GM21423 (cell line): ENCODE measurements at regions not wholly inside any gene's neighbourhood (a gene's known extent, or its start where the extent isn't known, plus 50 kb on each side); places are given as distances from the start of the nearest gene placed in this dataset.

Source experiments
- ATAC-seq: cut with Tn5 transposase; IDR thresholded peaks from one replicate; pipeline ENCODE4 v1.9.1; 2021; ENCODE audit warnings: mild to moderate bottlenecking, moderate library complexity; ENCODE audit not compliant: unreplicated experiment

DNA sequence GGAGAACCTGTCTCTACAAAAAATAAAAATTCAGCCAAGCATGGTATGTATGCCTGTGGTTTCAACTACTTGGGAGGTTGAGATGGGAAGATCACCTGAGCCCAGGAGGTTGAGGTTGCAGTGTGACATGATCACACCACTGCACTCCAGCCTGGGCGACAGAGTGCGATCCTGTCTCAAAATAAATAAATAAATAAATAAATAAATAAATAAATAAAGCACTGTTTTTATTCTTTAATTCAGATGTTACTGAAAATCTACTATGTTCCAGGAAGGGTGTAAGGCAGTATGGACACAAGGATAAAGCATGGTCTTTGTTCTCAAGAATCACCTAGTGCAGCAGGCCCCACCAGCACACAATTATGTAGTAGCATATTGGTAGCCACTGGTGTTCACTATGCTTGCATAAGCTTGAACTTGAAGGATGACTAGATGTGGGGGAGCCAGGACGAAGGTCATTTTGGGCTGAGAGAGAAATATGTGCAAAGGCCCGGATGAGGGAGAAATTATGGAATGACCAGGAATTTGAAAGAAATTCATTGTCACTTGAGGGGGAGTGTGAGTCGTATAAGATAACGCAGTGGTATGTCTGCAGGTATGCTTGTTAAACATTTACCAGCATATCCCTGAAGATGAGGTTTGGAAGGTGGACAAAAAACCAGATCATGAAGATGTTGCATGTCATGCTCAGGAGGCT, 70.2 kb upstream of the CD180 start:
- ATAC-seq: no peak

DNA sequence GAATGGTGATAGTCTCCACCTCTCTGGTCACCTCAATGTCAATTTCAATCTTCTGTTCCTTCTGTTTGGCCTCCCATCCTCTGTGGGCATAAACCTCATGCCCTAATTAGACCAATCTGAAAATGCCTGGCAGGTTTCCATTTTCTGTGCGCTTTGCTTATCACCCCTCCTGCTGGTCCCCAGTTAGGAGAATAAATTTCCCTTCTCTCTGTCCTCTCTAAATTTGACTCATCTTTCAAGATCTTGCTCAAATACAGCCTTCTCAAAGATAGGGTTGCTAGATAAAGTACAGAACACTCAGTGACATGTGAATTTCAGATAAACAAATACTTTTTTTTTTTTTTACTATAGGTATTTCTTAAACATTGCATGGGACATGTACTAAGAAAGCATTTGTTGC, 69.4 kb upstream of the CD180 start:
- ATAC-seq: no peak

DNA sequence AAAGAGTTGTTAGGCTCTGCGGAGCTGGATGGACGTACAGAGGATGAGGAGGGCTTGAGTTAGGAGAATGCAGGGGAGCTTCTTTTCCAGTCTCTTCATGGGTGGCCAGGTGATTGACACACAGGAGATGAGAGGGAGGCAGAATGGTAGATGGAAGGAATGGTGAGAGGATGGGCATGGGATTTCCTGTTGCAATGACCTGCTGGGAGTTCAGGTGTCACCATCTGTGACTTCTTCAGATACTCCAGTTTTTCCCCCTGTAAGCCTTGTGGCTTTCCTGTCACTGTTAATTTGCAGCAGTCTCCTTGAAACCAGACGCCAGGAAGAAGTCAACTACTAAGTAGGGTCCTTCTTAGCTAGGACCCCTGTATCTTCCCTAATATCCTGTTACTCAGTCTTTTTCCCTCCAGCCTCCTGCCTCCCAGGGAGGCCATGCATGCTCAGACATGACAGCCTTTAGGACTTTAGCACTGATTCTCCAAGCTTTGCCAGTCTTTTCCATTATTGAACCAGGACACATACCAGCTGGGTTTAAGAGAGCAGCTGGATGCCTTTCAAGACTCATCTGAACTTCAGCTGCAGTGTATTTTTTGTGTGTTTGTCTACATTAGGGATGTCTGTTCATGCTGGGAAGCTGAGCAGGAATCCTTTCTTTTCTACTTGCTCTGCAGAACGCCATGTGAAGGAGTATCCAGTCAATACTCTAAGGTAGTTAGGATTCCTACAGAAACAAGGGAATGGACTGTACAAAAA, 67.2 kb upstream of the CD180 start:
- no peak for ATAC-seq

DNA sequence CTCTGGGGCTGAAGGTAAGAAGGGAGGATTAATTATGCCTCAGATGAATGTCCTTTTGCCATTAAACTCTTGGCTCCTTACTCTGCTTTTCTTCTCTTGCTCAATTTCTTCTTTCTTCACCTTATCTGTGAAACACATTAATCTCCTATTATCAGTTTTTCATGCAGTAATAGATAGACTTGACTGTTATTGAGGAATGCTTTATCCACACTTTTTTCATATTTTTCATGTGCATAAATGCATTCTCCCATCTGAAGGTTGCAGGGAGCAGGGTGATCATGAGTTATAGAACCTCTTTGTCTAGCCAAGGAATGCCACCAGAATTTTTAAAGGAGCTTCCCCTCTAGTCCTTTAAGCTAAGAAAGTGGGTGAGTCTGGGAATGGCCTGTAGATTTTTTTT, 66.4 kb upstream of the CD180 start:
- ATAC-seq: no peak

DNA sequence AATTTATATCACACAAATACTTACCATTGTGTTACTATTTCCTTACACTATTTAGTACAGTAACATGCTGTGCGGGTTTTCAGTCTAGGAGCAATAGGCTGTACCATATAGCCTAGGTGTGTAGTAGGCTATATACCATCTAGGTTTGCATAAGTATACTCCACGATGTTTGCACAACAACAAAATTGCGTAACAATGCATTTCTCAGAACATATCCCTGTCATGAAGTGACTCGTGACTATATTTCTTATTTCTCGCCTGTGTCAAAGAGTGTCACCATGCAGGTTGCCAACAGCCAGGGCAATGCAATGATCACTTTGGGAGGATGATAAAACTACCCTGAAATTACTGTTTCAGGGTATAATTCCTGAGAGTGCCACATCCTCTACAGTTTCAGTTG, 65.6 kb upstream of the CD180 start:
- ATAC-seq: no peak

DNA sequence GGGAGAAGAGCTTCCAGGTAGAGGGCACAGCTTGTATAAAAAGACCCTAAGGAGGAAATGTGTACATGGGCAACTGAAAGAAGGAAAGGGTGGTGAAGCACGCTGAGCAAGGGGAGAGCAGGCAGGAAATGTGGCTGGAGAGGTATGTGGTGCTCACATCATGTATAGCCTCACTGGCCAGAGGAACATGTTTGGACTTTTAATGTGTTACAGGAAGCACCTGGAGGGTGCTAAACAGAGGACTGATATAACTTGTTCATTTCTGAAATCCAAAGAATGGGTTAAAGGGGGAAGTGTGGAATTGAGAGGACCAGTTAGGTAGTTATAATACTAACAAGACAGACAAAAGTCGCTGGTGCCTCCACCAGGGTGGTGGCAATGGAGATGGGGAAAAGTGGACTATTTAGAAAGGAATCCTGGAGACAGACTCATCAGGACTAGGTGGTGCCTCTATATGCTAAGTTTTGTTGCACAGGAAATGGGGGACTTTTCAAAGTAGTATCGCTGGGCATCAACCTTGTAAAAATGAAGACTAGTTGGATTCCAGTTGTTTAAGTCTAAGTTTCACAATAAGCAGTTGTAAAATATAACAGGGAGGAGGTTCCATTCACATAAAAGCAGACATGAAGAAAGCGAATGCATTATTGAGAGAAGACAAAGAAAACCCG, 63.1 kb upstream of the CD180 start:
- ATAC-seq: no peak

DNA sequence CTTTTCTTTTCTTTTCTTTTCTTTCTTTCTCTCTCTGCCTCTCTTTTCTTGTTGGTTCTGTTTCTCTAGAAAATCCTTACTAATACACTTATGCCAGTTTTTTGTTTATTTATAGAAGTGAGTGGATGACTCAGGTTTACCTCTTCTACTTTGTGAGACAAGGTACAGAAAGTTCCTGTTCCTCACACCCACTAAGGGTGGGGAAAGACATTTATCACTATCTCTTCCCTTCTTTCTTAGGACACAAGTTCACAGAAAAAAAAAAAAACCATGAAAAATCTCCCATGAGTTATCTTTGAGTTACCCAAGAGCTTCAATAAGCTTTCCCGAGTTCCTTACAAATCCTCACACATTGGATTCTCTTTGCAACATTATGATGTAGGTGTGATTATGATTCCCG, 60.9 kb upstream of the CD180 start:
- no peak for ATAC-seq

DNA sequence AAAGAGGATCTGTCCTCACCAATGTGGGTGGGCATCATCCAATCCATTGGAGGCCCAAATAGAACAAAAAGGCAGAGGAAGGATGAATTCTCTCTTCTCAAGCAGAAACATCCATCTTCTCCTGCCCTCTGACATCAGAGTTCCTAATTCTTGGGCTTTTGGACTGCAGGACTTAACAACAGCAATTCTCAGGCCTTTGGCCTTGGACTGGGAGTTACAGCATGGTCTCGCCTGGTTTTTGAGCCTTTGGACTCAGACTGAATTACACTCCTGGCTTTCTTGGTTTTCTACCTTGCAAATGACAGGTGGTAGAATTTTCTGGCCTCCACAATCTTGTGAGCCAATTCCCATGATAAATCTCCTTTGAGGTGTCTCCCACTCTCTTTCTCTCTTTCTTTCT, 60.5 kb upstream of the CD180 start:
- ATAC-seq: no peak

DNA sequence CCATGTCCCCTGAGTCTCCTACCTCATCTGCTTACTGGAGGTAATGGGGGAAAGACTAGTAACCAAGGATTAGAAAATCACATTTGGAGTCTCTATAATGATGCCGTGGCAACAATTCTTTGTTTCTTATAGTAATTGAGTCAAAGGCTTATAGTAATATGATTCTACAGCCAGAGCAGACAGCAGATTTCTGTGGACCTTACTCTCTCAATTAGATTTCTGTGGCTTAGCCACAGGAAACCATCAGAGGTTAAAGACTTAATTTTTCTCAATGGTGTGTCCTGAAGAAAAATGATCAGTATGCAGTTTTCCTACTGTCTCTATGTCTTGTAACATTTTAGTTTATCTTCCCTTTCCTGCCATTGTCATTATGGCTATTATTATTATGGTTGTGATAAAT, 59.3 kb upstream of the CD180 start:
- ATAC-seq: no peak

DNA sequence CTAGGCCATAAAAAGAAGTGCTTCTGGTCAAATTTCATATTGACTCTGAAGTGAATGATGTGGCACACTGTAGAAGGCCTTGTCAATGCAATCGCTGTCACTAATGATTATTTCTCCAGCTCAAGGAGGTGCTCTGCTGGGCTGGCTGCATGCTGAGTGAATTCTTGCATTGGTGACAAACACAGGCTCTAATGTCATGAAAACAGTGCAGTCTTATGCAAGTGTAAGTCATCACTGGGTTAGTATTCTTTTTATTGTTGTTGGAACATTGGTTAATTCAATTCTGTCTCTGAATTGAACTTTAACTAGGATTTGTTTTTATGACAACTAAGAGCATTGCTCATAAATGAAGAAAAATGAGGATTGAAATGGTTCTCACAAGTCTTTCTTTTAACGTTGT, 57.3 kb upstream of the CD180 start:
- no peak for ATAC-seq

DNA sequence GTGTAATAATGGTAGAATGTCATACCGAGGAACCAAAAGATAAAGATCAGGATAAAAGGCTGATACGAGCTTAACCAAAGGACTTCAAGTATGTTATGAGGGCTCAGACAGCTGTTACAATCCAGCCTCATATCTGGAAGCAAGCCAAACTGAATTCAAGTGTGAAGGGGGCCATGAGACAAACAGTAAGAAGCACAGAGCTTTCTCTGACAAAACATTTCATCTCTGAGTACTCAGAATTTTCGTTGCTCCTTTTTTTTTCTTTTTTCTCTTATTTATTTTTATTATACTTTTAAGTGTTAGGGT, 52.9 kb upstream of the CD180 start:
- no peak for ATAC-seq

DNA sequence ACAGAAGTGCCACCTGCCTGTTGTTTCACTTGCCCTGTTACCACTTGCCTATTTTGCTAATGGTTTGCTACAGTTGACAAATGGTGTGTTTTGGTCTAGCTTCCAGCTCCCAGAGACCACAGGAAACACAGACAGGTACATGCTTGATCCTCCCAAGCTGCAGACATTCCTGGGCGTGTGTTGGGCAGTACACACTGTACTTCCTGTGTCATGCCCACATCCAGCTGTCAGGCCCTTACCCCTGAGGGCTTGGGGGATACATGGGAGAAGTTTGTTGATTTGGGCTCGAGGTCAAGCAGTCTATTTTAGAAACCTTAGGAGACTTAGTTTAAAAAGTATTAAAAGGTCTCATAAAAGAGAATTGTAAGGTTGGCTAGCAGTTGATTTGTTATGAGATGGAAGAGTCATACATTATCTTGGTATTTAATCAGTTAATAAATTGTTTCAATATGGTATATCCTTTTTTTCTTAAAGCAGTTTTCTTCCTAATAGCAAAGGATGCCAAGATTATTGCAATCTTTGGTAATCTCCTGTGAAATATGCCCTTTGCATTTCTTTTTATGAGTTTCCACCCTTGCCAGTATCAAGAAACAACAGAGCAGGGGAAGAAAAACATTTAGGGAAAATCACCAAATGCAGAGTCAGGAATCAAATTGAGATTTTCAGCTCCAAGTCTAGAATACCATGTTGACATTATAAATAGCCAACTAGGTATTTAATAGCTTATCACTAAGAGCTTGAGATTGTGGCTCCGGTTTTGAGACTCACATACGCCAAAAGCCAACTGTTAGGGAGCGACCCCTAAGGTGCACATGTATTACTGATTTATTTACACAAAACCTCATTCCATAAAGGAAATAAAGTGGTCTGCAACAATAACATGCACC, 52.3 kb upstream of the CD180 start:
- ATAC-seq: no peak

DNA sequence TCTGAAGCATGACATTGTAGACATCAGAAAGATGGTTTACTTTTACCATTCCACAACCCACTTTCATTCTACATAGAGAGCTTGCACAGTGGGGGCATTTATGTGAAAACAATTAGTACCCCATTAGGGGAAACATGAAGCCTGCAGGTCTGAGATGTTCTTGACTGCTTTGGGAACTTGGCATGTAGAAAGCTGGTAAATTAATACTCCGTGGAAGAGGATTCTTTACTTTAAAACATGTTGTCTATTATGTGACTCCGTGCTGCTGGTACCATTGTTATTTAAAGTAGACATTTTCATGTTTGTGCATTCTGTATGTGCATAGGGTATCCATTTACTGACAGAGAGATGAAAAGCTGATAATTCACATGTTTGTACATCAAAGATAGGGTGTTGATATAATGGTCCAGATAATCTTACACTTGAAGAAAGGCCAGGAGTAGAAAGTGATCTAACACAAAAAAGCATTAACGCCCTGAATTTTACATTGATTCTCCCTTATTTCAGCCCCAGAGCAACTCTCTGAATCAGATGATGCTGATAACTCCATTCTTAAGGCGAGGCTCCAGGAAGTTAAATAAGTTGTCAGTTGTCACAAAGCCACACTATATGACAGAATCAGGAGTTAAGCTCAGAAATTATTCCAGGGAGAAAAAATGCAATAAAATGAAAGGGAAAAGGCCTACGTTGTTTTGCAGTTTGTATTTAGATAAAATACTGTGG, 50.1 kb upstream of the CD180 start:
- no peak for ATAC-seq
